Prostate gland (tissue), 2 donors: ENCODE measurements at regions not wholly inside any gene's neighbourhood (a gene's known extent, or its start where the extent isn't known, plus 50 kb on each side); places are given as distances from the start of the nearest gene placed in this dataset.

ENCODE experiments used
- CTCF ChIP-seq, 4 experiments: fragments of 200-600 bp in 2 of 4; fragments of 450-650 bp in 2 of 4; sonication (generic) in 2 of 4; IDR thresholded peaks; 1 replicate in 3 of 4; 2 replicates in 1 of 4; pipeline ENCODE4 v1.5.1; 2016 to 2019; ENCODE audit warnings: antibody characterized with exemption in 4 of 4, mild to moderate bottlenecking in 2 of 4, moderate library complexity in 2 of 4
- POLR2A ChIP-seq: fragments of 450-650 bp; IDR thresholded peaks from one replicate; pipeline ENCODE4 v1.6.1; 2016; ENCODE audit warnings: antibody characterized with exemption, mild to moderate bottlenecking

GRCh38 chr6:92790381-92790780 lies 629.0 kb downstream of the EPHA7 start:
- TF ChIP-seq CTCF (IDR thresholded peaks at IDR 0.05) (no peak), POLR2A (no peak)
